HCT116 (cell line): ENCODE measurements at regions not wholly inside any gene's neighbourhood (a gene's known extent, or its start where the extent isn't known, plus 50 kb on each side); places are given as distances from the start of the nearest gene placed in this dataset.

ENCODE experiments used
- ATAC-seq: fragments of 200-7000 bp; cut with Tn5 transposase; 2 replicates; pipeline ENCODE4 v1.9.1; 2020; ENCODE audit warnings: mild to moderate bottlenecking, moderate library complexity
- BruUV-seq: library from RNA; stranded (reverse); fragments of 400-500 nt; replicated peaks from 2 replicates; lab custom pipeline; 2021; lab: Mats Ljungman, UMichigan
- CTCF ChIA-PET: fragments of 300-600 bp; sonication (Branson Sonifier 250); formaldehyde crosslinking; loops from one replicate; lab custom pipeline; 2021; ENCODE audit warnings: antibody characterized with exemption; lab: Charles Lee
- POLR2A ChIA-PET: fragments of 300-600, 350-600 bp; sonication (Branson Sonifier 250); formaldehyde crosslinking; loops from one replicate; lab custom pipeline; 2021; ENCODE audit warnings: antibody characterized with exemption; lab: Charles Lee
- RAD21 ChIA-PET, 2 experiments: fragments of 300-600 bp; sonication (Branson Sonifier 250); formaldehyde crosslinking; loops; one replicate each; lab custom pipeline; 2023; ENCODE audit warnings: low total read pairs in 2 of 2; ENCODE audit not compliant: uncharacterized antibody in 2 of 2, unreplicated experiment in 2 of 2, low non-redundant PET in 1 of 2; lab: Charles Lee
- DNase-seq: peaks from one replicate; pipeline ENCODE4 v3.0.0-alpha.2; 2010; ENCODE audit warnings: low read depth, low spot score
- H2AFZ ChIP-seq: fragments of 200-600 bp; shearing (Covaris generic), sonication (generic); 2 replicates; pipeline ENCODE4 v1.6.1; 2017; ENCODE audit warnings: low read depth, mixed run types, mixed read lengths, antibody characterized with exemption, low read length; ENCODE audit not compliant: poor library complexity, severe bottlenecking
- H3K27ac ChIP-seq: 2 replicates; pipeline ENCODE4 v1.5.1; 2012; ENCODE audit warnings: low read depth, low read length
- H3K27me3 ChIP-seq: fragments of 200-600 bp; sonication (generic); 2 replicates; pipeline ENCODE4 v1.6.1; 2016; ENCODE audit warnings: mixed run types, low read length, mixed read lengths; ENCODE audit not compliant: insufficient read depth
- H3K36me3 ChIP-seq, 2 experiments: fragments of 200-500 bp in 1 of 2; fragments of 200-600 bp in 1 of 2; sonication (Bioruptor generic) in 1 of 2; sonication (generic) in 1 of 2; 2 replicates each; pipeline versions ENCODE4 v1.5.1 to v1.6.1; 2014 to 2016; ENCODE audit warnings: low read length in 2 of 2, inconsistent platforms in 1 of 2, mixed read lengths in 1 of 2, mixed run types in 1 of 2; ENCODE audit not compliant: insufficient read depth in 2 of 2, control insufficient read depth in 1 of 2
- H3K4me1 ChIP-seq, 2 experiments: fragments of 200-600 bp in 1 of 2; sonication (generic) in 1 of 2; 2 replicates each; pipeline versions ENCODE4 v1.5.1 to v1.6.1; 2012 to 2017; ENCODE audit warnings: low read length in 2 of 2, inconsistent platforms in 1 of 2, mild to moderate bottlenecking in 1 of 2, mixed read lengths in 1 of 2, mixed run types in 1 of 2, moderate library complexity in 1 of 2; ENCODE audit not compliant: insufficient read depth in 2 of 2, control insufficient read depth in 1 of 2
- H3K4me2 ChIP-seq: fragments of 200-600 bp; sonication (generic); 2 replicates; pipeline ENCODE4 v1.6.1; 2017; ENCODE audit warnings: mixed run types, low read length, mixed read lengths
- H3K4me3 ChIP-seq, 2 experiments: fragments of 200-600 bp in 1 of 2; sonication (generic) in 1 of 2; replicated peaks in 1 of 2; 2 replicates each; pipeline ENCODE4 v1.5.1; 2011 to 2016; ENCODE audit warnings: low read length in 2 of 2, control low read depth in 1 of 2, low read depth in 1 of 2, mild to moderate bottlenecking in 1 of 2, mixed read lengths in 1 of 2, mixed run types in 1 of 2
- H3K79me2 ChIP-seq: fragments of 200-600 bp; sonication (generic); 2 replicates; pipeline ENCODE4 v1.6.1; 2017; ENCODE audit warnings: mild to moderate bottlenecking, mixed run types, low read length, moderate library complexity, mixed read lengths; ENCODE audit not compliant: insufficient read depth
- H3K9ac ChIP-seq: fragments of 200-600 bp; sonication (generic); 2 replicates; pipeline ENCODE4 v1.6.1; 2016; ENCODE audit warnings: low read length, mixed read lengths
- H3K9me2 ChIP-seq: fragments of 200-600 bp; sonication (generic), shearing (Covaris generic); 2 replicates; pipeline ENCODE4 v1.6.1; 2017; ENCODE audit warnings: mixed run types, mild to moderate bottlenecking, moderate library complexity; ENCODE audit not compliant: insufficient read depth
- H3K9me3 ChIP-seq, 2 experiments: fragments of 200-500 bp in 1 of 2; fragments of 200-600 bp in 1 of 2; sonication (Bioruptor generic) in 1 of 2; sonication (generic) in 1 of 2; 2 replicates each; pipeline ENCODE4 v1.6.1; 2014 to 2017; ENCODE audit warnings: low read length in 2 of 2, mixed read lengths in 2 of 2, inconsistent platforms in 1 of 2, low read depth in 1 of 2, mild to moderate bottlenecking in 1 of 2, mixed run types in 1 of 2, moderate library complexity in 1 of 2; ENCODE audit not compliant: control insufficient read depth in 1 of 2, insufficient read depth in 1 of 2
- H4K20me1 ChIP-seq: fragments of 200-600 bp; sonication (generic), shearing (Covaris generic); 2 replicates; pipeline ENCODE4 v1.6.1; 2017; ENCODE audit warnings: mixed run types, mild to moderate bottlenecking, moderate library complexity; ENCODE audit not compliant: insufficient read depth
- CTCF ChIP-seq, 3 experiments: fragments of 200-600 bp in 1 of 3; sonication (generic) in 1 of 3; IDR thresholded peaks in 2 of 3; conservative IDR thresholded peaks in 1 of 3; 2 replicates each; pipeline ENCODE4 v1.5.1; 2012 to 2017; ENCODE audit warnings: low read depth in 2 of 3, low read length in 2 of 3, antibody characterized with exemption in 1 of 3, borderline replicate concordance in 1 of 3, control low read depth in 1 of 3, mild to moderate bottlenecking in 1 of 3, mixed read lengths in 1 of 3, mixed run types in 1 of 3, moderate library complexity in 1 of 3; ENCODE audit not compliant: insufficient read depth in 1 of 3
- EGR1 ChIP-seq: IDR thresholded peaks from 2 replicates; pipeline ENCODE4 v1.6.1; 2012; ENCODE audit warnings: low read depth
- EZH2 ChIP-seq: fragments of 200-600 bp; sonication (generic); IDR thresholded peaks from 2 replicates; pipeline ENCODE4 v1.6.1; 2017; ENCODE audit warnings: antibody characterized with exemption, mixed run types
- FOSL1 ChIP-seq: IDR thresholded peaks from 2 replicates; pipeline ENCODE4 v1.6.1; 2012; ENCODE audit warnings: low read depth
- JUND ChIP-seq: IDR thresholded peaks from 2 replicates; pipeline ENCODE4 v1.6.1; 2012
- MAX ChIP-seq: IDR thresholded peaks from 2 replicates; pipeline ENCODE4 v1.6.1; 2012
- POLR2A ChIP-seq: IDR thresholded peaks from 2 replicates; pipeline ENCODE4 v1.7.0; 2011; ENCODE audit warnings: borderline replicate concordance; ENCODE audit not compliant: insufficient read depth, insufficient read length; ENCODE audit errors: extremely low read depth
- POLR2AphosphoS5 ChIP-seq: IDR thresholded peaks from 2 replicates; pipeline ENCODE4 v1.6.1; 2011; ENCODE audit warnings: mild to moderate bottlenecking, low read depth, low read length, moderate library complexity
- RAD21 ChIP-seq: IDR thresholded peaks from 2 replicates; pipeline ENCODE4 v1.6.1; 2012; ENCODE audit warnings: low read depth, mild to moderate bottlenecking
- REST ChIP-seq: IDR thresholded peaks from 2 replicates; pipeline ENCODE4 v1.6.1; 2012; ENCODE audit warnings: low read depth
- SIN3A ChIP-seq: IDR thresholded peaks from 2 replicates; pipeline ENCODE4 v1.6.1; 2012; ENCODE audit warnings: low read depth
- SRF ChIP-seq: IDR thresholded peaks from 2 replicates; pipeline ENCODE4 v1.6.1; 2012; ENCODE audit warnings: low read depth
- TCF7L2 ChIP-seq: IDR thresholded peaks from 2 replicates; pipeline ENCODE4 v1.7.0; 2011; ENCODE audit warnings: borderline replicate concordance, inconsistent platforms; ENCODE audit not compliant: insufficient read depth, insufficient read length; ENCODE audit errors: extremely low read depth
- ZBTB33 ChIP-seq: IDR thresholded peaks from 2 replicates; pipeline ENCODE4 v1.6.1; 2011; ENCODE audit warnings: mild to moderate bottlenecking, low read length, moderate library complexity; ENCODE audit not compliant: insufficient replicate concordance; ENCODE audit errors: extremely low read depth
- ZFX ChIP-seq: fragments of 450-650 bp; IDR thresholded peaks from 2 replicates; pipeline ENCODE4 v1.6.1; 2017
- intact Hi-C: fragments of 100-400 bp; cut with micrococcal nuclease; formaldehyde crosslinking; loops from 2 replicates; pipeline ENCODE4 v1.10.0; 2022

- no peak overlapping the region for H2AFZ ChIP-seq
- CTCF ChIA-PET: no interaction called here
Measured at GRCh38 chr3:177421481-177421785, 224.2 kb upstream of the TBL1XR1 start.

More at GRCh38 chr3:177421481-177421785, 224.2 kb upstream of the TBL1XR1 start:
- no peaks in the 10 kb centered on the region for H3K36me3 ChIP-seq
- BruUV-seq: no TSS peak
- H3K27ac ChIP-seq: no peak overlapping the region
- no peak for DNase-seq
- TF ChIP-seq EGR1 (no peak), POLR2AphosphoS5 (no peak), REST (no peak), ZBTB33 (no peak), SRF (no peak), MAX (no peak), CTCF (IDR thresholded peaks at IDR 0.05 in 2 of 3, conservative IDR thresholded peaks at IDR 0.05 in 1 of 3; ENCODE audit: borderline replicate concordance in 1 of 3, insufficient read depth in 1 of 3, low read depth in 2 of 3, low read length in 2 of 3) (no peak), JUND (no peak), RAD21 (no peak), POLR2A (no peak), EZH2 (no peak), ZFX (no peak), TCF7L2 (no peak), SIN3A (no peak), FOSL1 (no peak)
- RAD21 ChIA-PET: no interaction called here
- ATAC-seq: no peak
- H3K79me2 ChIP-seq: no peaks in the 10 kb centered on the region
- no peak overlapping the region for H3K9ac ChIP-seq
- H3K4me3 ChIP-seq: no peak overlapping the region
- no peaks in the 10 kb centered on the region for H3K4me1 ChIP-seq
- H4K20me1 ChIP-seq: no peaks in the 10 kb centered on the region
- H3K9me3 ChIP-seq: no peaks in the 10 kb centered on the region
- H3K9me2 ChIP-seq: no peaks in the 10 kb centered on the region
- H3K27me3 ChIP-seq: no peaks in the 10 kb centered on the region
- POLR2A ChIA-PET: no interaction called here
- intact Hi-C loops: no loop called here
- H3K4me2 ChIP-seq: no peak overlapping the region
